Neural cell (in vitro differentiated cells): ENCODE measurements at regions not wholly inside any gene's neighbourhood (a gene's known extent, or its start where the extent isn't known, plus 50 kb on each side); places are given as distances from the start of the nearest gene placed in this dataset.

Source experiments
- H2AFZ ChIP-seq: fragments of 200-600, 300-800 bp; sonication (generic), shearing (Covaris generic); 2 replicates; pipeline ENCODE4 v1.6.0; 2014; ENCODE audit warnings: low read depth, mild to moderate bottlenecking, antibody characterized with exemption, low read length, moderate library complexity
- H3F3A ChIP-seq: fragments of 200-600 bp; shearing (Covaris generic); 2 replicates; pipeline ENCODE4 v1.6.1; 2016; ENCODE audit warnings: mild to moderate bottlenecking, moderate library complexity, mixed read lengths, antibody characterized with exemption, low read length; ENCODE audit not compliant: insufficient read depth, poor library complexity, severe bottlenecking
- H3K27ac ChIP-seq: fragments of 200-600, 300-800 bp; sonication (generic), shearing (Covaris generic); 2 replicates; pipeline ENCODE4 v1.5.1; 2014; ENCODE audit warnings: mild to moderate bottlenecking, low read length, moderate library complexity
- H3K27me3 ChIP-seq: fragments of 300-800, 200-600 bp; sonication (generic), shearing (Covaris generic); 2 replicates; pipeline ENCODE4 v1.6.0; 2014; ENCODE audit warnings: mild to moderate bottlenecking, low read depth, low read length, moderate library complexity; ENCODE audit not compliant: insufficient read depth
- H3K36me3 ChIP-seq: fragments of 300-800, 200-600 bp; sonication (generic), shearing (Covaris generic); 2 replicates; pipeline ENCODE4 v1.5.1; 2014; ENCODE audit warnings: mild to moderate bottlenecking, antibody characterized with exemption, low read length, moderate library complexity; ENCODE audit not compliant: insufficient read depth
- H3K4me2 ChIP-seq: fragments of 300-800, 200-600 bp; sonication (generic), shearing (Covaris generic); 2 replicates; pipeline ENCODE4 v1.6.0; 2014; ENCODE audit warnings: mild to moderate bottlenecking, low read length
- H3K4me3 ChIP-seq: fragments of 300-800, 200-600 bp; sonication (generic), shearing (Covaris generic); 2 replicates; pipeline ENCODE4 v1.5.1; 2014; ENCODE audit warnings: mild to moderate bottlenecking, low read length, moderate library complexity
- H3K79me2 ChIP-seq: fragments of 200-600 bp; shearing (Covaris generic); replicated peaks from 2 replicates; pipeline ENCODE4 v1.6.0; 2014; ENCODE audit warnings: mild to moderate bottlenecking, low read length, moderate library complexity; ENCODE audit not compliant: insufficient read depth
- H3K9ac ChIP-seq: fragments of 300-800, 200-600 bp; sonication (generic), shearing (Covaris generic); 2 replicates; pipeline ENCODE4 v1.6.1; 2016; ENCODE audit warnings: mild to moderate bottlenecking, low read length, mixed read lengths
- H3K9me2 ChIP-seq: fragments of 200-600 bp; shearing (Covaris generic); 2 replicates; pipeline ENCODE4 v1.6.1; 2016; ENCODE audit warnings: mild to moderate bottlenecking, low read length, mixed read lengths; ENCODE audit not compliant: insufficient read depth
- H3K9me3 ChIP-seq: fragments of 200-600, 300-800 bp; sonication (generic), shearing (Covaris generic); 2 replicates; pipeline ENCODE4 v1.6.1; 2016; ENCODE audit warnings: mild to moderate bottlenecking, mixed run types, low read length, moderate library complexity, mixed read lengths
- H4K20me1 ChIP-seq: fragments of 200-600 bp; shearing (Covaris generic); 2 replicates; pipeline ENCODE4 v1.6.1; 2016; ENCODE audit warnings: mild to moderate bottlenecking, mixed run types; ENCODE audit not compliant: insufficient read depth
- EP300 ChIP-seq: fragments of 450-650 bp; conservative IDR thresholded peaks from 2 replicates; pipeline ENCODE4 v1.6.1; 2014; ENCODE audit warnings: antibody characterized with exemption, mild to moderate bottlenecking, moderate library complexity; ENCODE audit not compliant: poor library complexity, severe bottlenecking
- EZH2 ChIP-seq: fragments of 200-600, 300-800 bp; shearing (Covaris generic), sonication (generic); IDR thresholded peaks from 2 replicates; pipeline ENCODE4 v1.6.1; 2014; ENCODE audit warnings: antibody characterized with exemption, low read length, borderline replicate concordance, mild to moderate bottlenecking; ENCODE audit not compliant: insufficient read depth, poor library complexity, severe bottlenecking
- MXI1 ChIP-seq: fragments of 450-650 bp; conservative IDR thresholded peaks from 2 replicates; pipeline ENCODE4 v1.6.1; 2014; ENCODE audit warnings: antibody characterized with exemption, mild to moderate bottlenecking; ENCODE audit not compliant: poor library complexity, severe bottlenecking
- POLR2AphosphoS5 ChIP-seq: IDR thresholded peaks from 2 replicates; pipeline ENCODE4 v1.6.1; 2012
- RAD21 ChIP-seq: fragments of 450-650 bp; conservative IDR thresholded peaks from 2 replicates; pipeline ENCODE4 v1.6.1; 2014; ENCODE audit warnings: antibody characterized with exemption, mild to moderate bottlenecking, moderate library complexity
- SMC3 ChIP-seq: fragments of 450-650 bp; conservative IDR thresholded peaks from 2 replicates; pipeline ENCODE4 v1.6.1; 2014; ENCODE audit warnings: antibody characterized with exemption, mild to moderate bottlenecking, moderate library complexity; ENCODE audit not compliant: poor library complexity
- TAF1 ChIP-seq: IDR thresholded peaks from 2 replicates; pipeline ENCODE4 v1.6.1; 2012; ENCODE audit warnings: low read depth
- TF ChIP-seq, protein P1 (sequence below): IDR thresholded peaks from 2 replicates; pipeline ENCODE4 v1.6.1; 2012; ENCODE audit warnings: borderline replicate concordance
- TF ChIP-seq, protein P2 (sequence below): fragments of 450-650 bp; IDR thresholded peaks from 2 replicates; pipeline ENCODE4 v1.5.1; 2014; ENCODE audit warnings: antibody characterized with exemption, mild to moderate bottlenecking, moderate library complexity; ENCODE audit not compliant: poor library complexity, severe bottlenecking

DNA sequence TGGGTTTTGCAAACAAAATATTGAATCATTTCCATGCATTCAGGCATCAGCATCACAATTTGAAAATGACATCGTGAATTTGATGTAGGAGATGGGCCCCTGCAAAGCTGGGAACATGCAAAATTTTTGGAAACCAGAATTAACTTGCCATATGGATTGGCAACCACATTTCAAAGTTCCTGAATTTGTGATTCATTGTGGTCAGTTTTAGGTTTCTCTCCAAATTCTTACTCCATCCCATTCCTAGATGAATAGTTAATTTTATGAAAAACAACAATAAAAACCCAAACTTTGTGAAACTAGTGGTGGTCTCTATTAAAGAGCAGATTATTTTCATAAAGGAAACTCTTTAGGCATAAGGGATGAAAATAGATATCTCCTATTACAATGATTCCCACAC lies 107.8 kb upstream of the SLIT3 start:
- Histone ChIP-seq H3K4me3 (no peak overlapping the region), H3K9ac (no peak overlapping the region), H3K9me2 (no peaks in the 10 kb centered on the region), H3K27me3 (no peaks in the 10 kb centered on the region), H4K20me1 (no peaks in the 10 kb centered on the region), H3F3A (no peaks in the 10 kb centered on the region), H3K9me3 (no peaks in the 10 kb centered on the region), H3K36me3 (no peaks in the 10 kb centered on the region), H3K4me2 (no peak overlapping the region), H2AFZ (no peak overlapping the region), H3K79me2 (no peaks in the 10 kb centered on the region), H3K27ac (no peak overlapping the region)
- TF ChIP-seq EP300 = no peak
- TF ChIP-seq, protein P1, sequence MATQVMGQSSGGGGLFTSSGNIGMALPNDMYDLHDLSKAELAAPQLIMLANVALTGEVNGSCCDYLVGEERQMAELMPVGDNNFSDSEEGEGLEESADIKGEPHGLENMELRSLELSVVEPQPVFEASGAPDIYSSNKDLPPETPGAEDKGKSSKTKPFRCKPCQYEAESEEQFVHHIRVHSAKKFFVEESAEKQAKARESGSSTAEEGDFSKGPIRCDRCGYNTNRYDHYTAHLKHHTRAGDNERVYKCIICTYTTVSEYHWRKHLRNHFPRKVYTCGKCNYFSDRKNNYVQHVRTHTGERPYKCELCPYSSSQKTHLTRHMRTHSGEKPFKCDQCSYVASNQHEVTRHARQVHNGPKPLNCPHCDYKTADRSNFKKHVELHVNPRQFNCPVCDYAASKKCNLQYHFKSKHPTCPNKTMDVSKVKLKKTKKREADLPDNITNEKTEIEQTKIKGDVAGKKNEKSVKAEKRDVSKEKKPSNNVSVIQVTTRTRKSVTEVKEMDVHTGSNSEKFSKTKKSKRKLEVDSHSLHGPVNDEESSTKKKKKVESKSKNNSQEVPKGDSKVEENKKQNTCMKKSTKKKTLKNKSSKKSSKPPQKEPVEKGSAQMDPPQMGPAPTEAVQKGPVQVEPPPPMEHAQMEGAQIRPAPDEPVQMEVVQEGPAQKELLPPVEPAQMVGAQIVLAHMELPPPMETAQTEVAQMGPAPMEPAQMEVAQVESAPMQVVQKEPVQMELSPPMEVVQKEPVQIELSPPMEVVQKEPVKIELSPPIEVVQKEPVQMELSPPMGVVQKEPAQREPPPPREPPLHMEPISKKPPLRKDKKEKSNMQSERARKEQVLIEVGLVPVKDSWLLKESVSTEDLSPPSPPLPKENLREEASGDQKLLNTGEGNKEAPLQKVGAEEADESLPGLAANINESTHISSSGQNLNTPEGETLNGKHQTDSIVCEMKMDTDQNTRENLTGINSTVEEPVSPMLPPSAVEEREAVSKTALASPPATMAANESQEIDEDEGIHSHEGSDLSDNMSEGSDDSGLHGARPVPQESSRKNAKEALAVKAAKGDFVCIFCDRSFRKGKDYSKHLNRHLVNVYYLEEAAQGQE = no peak
- no peak for TF ChIP-seq MXI1
- TF ChIP-seq POLR2AphosphoS5 = no peak
- no peak for TF ChIP-seq EZH2
- no peak for TF ChIP-seq SMC3
- TF ChIP-seq, protein P2, sequence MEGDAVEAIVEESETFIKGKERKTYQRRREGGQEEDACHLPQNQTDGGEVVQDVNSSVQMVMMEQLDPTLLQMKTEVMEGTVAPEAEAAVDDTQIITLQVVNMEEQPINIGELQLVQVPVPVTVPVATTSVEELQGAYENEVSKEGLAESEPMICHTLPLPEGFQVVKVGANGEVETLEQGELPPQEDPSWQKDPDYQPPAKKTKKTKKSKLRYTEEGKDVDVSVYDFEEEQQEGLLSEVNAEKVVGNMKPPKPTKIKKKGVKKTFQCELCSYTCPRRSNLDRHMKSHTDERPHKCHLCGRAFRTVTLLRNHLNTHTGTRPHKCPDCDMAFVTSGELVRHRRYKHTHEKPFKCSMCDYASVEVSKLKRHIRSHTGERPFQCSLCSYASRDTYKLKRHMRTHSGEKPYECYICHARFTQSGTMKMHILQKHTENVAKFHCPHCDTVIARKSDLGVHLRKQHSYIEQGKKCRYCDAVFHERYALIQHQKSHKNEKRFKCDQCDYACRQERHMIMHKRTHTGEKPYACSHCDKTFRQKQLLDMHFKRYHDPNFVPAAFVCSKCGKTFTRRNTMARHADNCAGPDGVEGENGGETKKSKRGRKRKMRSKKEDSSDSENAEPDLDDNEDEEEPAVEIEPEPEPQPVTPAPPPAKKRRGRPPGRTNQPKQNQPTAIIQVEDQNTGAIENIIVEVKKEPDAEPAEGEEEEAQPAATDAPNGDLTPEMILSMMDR = no peak
- TF ChIP-seq RAD21 = no peak
- TF ChIP-seq TAF1 = no peak

DNA sequence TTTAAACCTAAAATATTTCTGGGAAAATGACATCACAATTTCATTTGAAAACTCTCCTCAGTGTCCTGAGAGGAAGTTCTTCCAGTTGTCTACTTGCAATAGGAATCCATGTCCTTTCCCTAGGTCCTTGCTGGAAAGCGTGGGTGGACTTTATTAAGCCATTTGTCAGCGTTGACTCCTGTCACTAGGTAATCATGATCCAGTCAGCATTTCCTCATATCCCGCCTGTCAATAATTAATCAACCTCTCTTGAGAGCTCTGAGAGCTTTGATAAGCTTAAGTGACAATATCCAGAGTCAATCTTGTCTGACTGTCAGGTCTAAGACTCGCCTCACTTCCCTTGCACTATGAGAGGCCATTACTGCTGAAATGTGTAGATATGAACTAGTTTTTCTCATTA lies 107.2 kb upstream of the SLIT3 start:
- Histone ChIP-seq H3K36me3 (no peaks in the 10 kb centered on the region), H3K27me3 (no peaks in the 10 kb centered on the region), H3K9me2 (no peaks in the 10 kb centered on the region), H3K79me2 (no peaks in the 10 kb centered on the region), H2AFZ (no peak overlapping the region), H3K4me3 (no peak overlapping the region), H3F3A (no peaks in the 10 kb centered on the region), H3K4me2 (no peak overlapping the region), H3K9ac (no peak overlapping the region), H3K9me3 (no peaks in the 10 kb centered on the region), H4K20me1 (no peaks in the 10 kb centered on the region), H3K27ac (no peak overlapping the region)
- no peak for TF ChIP-seq POLR2AphosphoS5
- TF ChIP-seq SMC3 = no peak
- TF ChIP-seq EZH2 = no peak
- TF ChIP-seq RAD21 = no peak

DNA sequence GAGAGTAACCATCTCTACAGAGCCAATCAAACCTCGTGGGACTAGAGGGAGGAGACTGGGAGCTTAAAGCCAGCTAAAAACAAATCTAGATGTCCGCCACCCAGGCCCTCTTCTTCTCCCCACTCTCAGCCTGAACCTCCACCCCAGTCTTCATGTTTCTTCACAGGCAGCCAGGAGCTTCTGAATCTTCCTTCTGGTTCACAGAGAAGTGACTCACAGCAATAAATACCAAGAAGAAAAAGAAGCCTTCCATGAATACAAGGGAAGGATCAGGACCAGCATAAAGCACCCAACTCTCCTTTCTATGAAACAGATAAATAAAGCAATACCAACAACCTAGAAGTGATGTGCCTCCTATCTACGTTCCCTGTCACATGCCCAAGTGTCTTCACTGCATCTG lies 103.3 kb upstream of the SLIT3 start:
- H3K9me2 ChIP-seq = no peaks in the 10 kb centered on the region

More for the DNA sequence above, 103.3 kb upstream of the SLIT3 start:
- H3K27ac ChIP-seq = no peak overlapping the region
- no peak overlapping the region for H3K9ac ChIP-seq
- no peaks in the 10 kb centered on the region for H3K36me3 ChIP-seq
- no peaks in the 10 kb centered on the region for H4K20me1 ChIP-seq
- H3K4me3 ChIP-seq = no peak overlapping the region
- no peaks in the 10 kb centered on the region for H3F3A ChIP-seq
- TF ChIP-seq TAF1 (no peak), MXI1 (no peak), EP300 (no peak), RAD21 (no peak), SMC3 (no peak)
- TF ChIP-seq, protein P1 = no peak
- H2AFZ ChIP-seq = no peak overlapping the region
- no peaks in the 10 kb centered on the region for H3K9me3 ChIP-seq
- no peaks in the 10 kb centered on the region for H3K27me3 ChIP-seq
- H3K4me2 ChIP-seq = no peak overlapping the region
- H3K79me2 ChIP-seq = no peaks in the 10 kb centered on the region
